ENCODE measurements at regions not wholly inside any gene's neighbourhood (a gene's known extent, or its start where the extent isn't known, plus 50 kb on each side); places are given as distances from the start of the nearest gene placed in this dataset.
"Not testable (repeated sequence)": the region's sequence is repeated elsewhere in the genome, so short reads cannot be mapped to it uniquely, and the experiment has no call there.

DNA sequence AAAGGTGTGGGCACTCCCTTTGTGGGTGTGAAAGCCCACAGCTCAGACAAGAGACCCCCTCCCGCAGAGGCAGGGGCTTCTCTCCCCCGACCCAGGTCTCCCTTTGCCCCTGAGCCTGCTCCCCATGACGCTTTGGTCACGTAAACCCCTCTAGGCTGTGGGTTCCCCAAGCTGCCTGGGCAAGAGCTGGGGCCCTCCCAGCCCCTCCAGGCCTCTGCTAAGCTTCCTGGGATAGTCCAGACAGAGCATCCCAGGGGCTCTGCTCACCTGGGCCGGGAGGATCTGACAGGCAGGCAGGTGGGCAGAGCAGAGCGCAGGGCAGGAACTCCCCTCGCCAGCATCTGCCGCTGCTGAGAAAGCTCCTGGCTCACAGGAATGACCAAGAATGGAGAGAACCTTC, 177.3 kb downstream of the BANP start:
- Histone ChIP-seq H3K4me3 (ENCODE audit: low read length) (no peak overlapping the region), H3K27me3 (ENCODE audit: insufficient read depth, low read length, poor library complexity) (no peaks in the 10 kb centered on the region), H3K4ac (ENCODE audit: low read depth, low read length) (no peak overlapping the region), H2BK120ac (ENCODE audit: low read depth, low read length) (no peak overlapping the region), H3K56ac (ENCODE audit: low read length) (no peak overlapping the region), H2AK5ac (ENCODE audit: low read length) (no peak overlapping the region), H3K27ac (ENCODE audit: low read depth, low read length) (no peak overlapping the region), H3K4me1 (ENCODE audit: control insufficient read depth, low read depth, low read length) (no peaks in the 10 kb centered on the region), H3K18ac (ENCODE audit: low read length) (no peak overlapping the region), H3K23ac (ENCODE audit: low read length) (no peak overlapping the region), H4K8ac (ENCODE audit: low read depth, low read length) (no peak overlapping the region), H3K4me2 (ENCODE audit: low read length) (no peak overlapping the region), H2BK15ac (replicated peaks; ENCODE audit: low read depth) (no peak overlapping the region), H3K79me1 (ENCODE audit: low read length) (no peaks in the 10 kb centered on the region), H4K5ac (ENCODE audit: low read length) (no peak overlapping the region), H3K9ac (ENCODE audit: low read length) (no peak overlapping the region), H2BK5ac (ENCODE audit: low read length) (no peak overlapping the region), H3K36me3 (ENCODE audit: control insufficient read depth, insufficient read depth, low read length) (no peaks in the 10 kb centered on the region), H3K79me2 (ENCODE audit: control insufficient read depth, insufficient read depth, low read length) (no peaks in the 10 kb centered on the region)
- WGBS (ENCODE audit: extremely low coverage, insufficient coverage, low lambda C conversion rate), result no CpG with 5 or more reads among the region's 8 CpGs
- DNase-seq, result no peak

DNA sequence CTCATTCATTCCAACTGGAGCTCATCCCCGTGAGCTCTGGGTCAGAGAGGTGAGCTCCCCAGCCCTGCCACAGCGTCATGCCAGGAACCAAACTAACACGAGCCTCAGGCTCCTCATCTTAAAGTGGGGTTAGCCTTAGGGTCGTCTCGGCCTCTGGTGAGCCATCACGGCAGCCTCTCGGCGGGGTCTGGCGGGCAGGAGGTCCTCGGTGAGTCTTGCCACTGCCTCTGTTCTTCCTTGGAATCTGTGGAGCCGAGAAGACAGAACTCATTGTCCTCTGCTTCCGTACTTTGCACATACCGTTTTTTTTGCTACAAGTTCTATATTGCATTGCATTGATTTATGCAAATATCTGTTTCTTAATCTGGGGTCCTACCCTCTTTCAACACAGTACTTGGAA, 177.9 kb downstream of the BANP start:
- not testable (repeated sequence) for H4K8ac ChIP-seq (ENCODE audit: low read depth, low read length); DNase-seq; H4K5ac ChIP-seq (ENCODE audit: low read length); H3K27ac ChIP-seq (ENCODE audit: low read depth, low read length); H2BK5ac ChIP-seq (ENCODE audit: low read length); H3K36me3 ChIP-seq (ENCODE audit: control insufficient read depth, insufficient read depth, low read length); H2BK15ac ChIP-seq (replicated peaks; ENCODE audit: low read depth); H3K56ac ChIP-seq (ENCODE audit: low read length); H3K4ac ChIP-seq (ENCODE audit: low read depth, low read length); H3K79me1 ChIP-seq (ENCODE audit: low read length); H3K4me3 ChIP-seq (ENCODE audit: low read length); H3K4me1 ChIP-seq (ENCODE audit: control insufficient read depth, low read depth, low read length); H3K23ac ChIP-seq (ENCODE audit: low read length); H3K27me3 ChIP-seq (ENCODE audit: insufficient read depth, low read length, poor library complexity); H2AK5ac ChIP-seq (ENCODE audit: low read length); H3K9ac ChIP-seq (ENCODE audit: low read length); H3K79me2 ChIP-seq (ENCODE audit: control insufficient read depth, insufficient read depth, low read length); H3K18ac ChIP-seq (ENCODE audit: low read length); H3K4me2 ChIP-seq (ENCODE audit: low read length); H2BK120ac ChIP-seq (ENCODE audit: low read depth, low read length)
- no CpG with 5 or more reads among the region's 13 CpGs for WGBS (ENCODE audit: extremely low coverage, insufficient coverage, low lambda C conversion rate)

DNA sequence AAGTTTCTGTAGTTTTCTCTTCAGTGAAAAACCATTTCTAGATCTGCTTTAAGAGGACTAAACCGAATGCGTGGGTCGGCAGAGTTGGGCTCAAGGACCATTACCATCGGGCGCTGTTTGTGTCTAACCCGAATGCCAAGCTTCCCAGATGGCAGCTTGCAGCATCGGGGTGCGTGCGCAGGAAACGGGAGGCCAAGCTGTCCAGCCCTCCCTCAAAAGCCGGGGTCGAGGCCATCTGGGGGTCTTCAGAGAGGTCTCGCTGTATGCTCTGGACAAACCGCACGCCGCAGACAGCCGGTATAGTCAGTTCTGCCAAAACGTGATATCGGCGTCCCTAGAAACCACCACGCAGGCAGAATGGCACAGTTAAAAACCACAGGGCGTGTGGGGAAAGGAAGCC, 178.8 kb downstream of the BANP start:
- Histone ChIP-seq H4K5ac (ENCODE audit: low read length) (no peak overlapping the region), H3K9ac (ENCODE audit: low read length) (no peak overlapping the region), H3K56ac (ENCODE audit: low read length) (no peak overlapping the region), H2BK5ac (ENCODE audit: low read length) (no peak overlapping the region), H3K4me1 (ENCODE audit: control insufficient read depth, low read depth, low read length) (no peaks in the 10 kb centered on the region), H3K27me3 (ENCODE audit: insufficient read depth, low read length, poor library complexity) (no peaks in the 10 kb centered on the region), H3K4me3 (ENCODE audit: low read length) (no peak overlapping the region), H3K4me2 (ENCODE audit: low read length) (no peak overlapping the region), H3K18ac (ENCODE audit: low read length) (no peak overlapping the region), H3K36me3 (ENCODE audit: control insufficient read depth, insufficient read depth, low read length) (no peaks in the 10 kb centered on the region), H2AK5ac (ENCODE audit: low read length) (no peak overlapping the region), H2BK120ac (ENCODE audit: low read depth, low read length) (no peak overlapping the region), H3K79me1 (ENCODE audit: low read length) (no peaks in the 10 kb centered on the region), H2BK15ac (replicated peaks; ENCODE audit: low read depth) (no peak overlapping the region), H3K23ac (ENCODE audit: low read length) (no peak overlapping the region), H3K4ac (ENCODE audit: low read depth, low read length) (no peak overlapping the region), H4K8ac (ENCODE audit: low read depth, low read length) (no peak overlapping the region), H3K79me2 (ENCODE audit: control insufficient read depth, insufficient read depth, low read length) (no peaks in the 10 kb centered on the region), H3K27ac (ENCODE audit: low read depth, low read length) (no peak overlapping the region)
- no peak for DNase-seq
- WGBS (ENCODE audit: extremely low coverage, insufficient coverage, low lambda C conversion rate), result no CpG with 5 or more reads among the region's 22 CpGs

DNA sequence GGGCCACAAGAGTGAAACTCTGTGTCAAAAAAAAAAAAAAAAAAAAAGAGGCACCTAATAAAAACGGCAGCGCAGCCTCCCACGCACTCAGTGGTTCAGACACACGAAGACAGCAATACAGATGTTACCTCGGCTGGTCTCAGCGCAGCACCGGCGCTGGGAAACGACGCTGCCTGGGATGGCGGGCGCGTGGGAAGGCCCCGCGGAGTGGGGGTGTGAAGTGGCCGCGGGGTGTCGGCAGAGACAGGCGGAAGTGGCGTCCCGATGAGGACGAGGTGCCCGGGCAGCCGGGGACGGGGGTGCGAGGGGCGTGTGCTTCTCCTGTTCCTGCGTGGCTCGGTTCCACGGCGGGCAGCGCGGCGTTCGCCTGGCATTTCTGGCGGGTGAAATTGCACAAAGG, 179.4 kb downstream of the BANP start:
- no CpG with 5 or more reads among the region's 36 CpGs for WGBS (ENCODE audit: extremely low coverage, insufficient coverage, low lambda C conversion rate)
- Histone ChIP-seq H2AK5ac (ENCODE audit: low read length) (no peak overlapping the region), H2BK5ac (ENCODE audit: low read length) (no peak overlapping the region), H3K4ac (ENCODE audit: low read depth, low read length) (no peak overlapping the region), H3K79me1 (ENCODE audit: low read length) (no peaks in the 10 kb centered on the region), H3K9ac (ENCODE audit: low read length) (no peak overlapping the region), H3K4me2 (ENCODE audit: low read length) (no peak overlapping the region), H3K27me3 (ENCODE audit: insufficient read depth, low read length, poor library complexity) (no peaks in the 10 kb centered on the region), H3K23ac (ENCODE audit: low read length) (no peak overlapping the region), H3K18ac (ENCODE audit: low read length) (no peak overlapping the region), H3K4me3 (ENCODE audit: low read length) (no peak overlapping the region), H4K8ac (ENCODE audit: low read depth, low read length) (no peak overlapping the region), H2BK15ac (replicated peaks; ENCODE audit: low read depth) (no peak overlapping the region), H4K5ac (ENCODE audit: low read length) (no peak overlapping the region), H2BK120ac (ENCODE audit: low read depth, low read length) (no peak overlapping the region), H3K4me1 (ENCODE audit: control insufficient read depth, low read depth, low read length) (no peaks in the 10 kb centered on the region), H3K79me2 (ENCODE audit: control insufficient read depth, insufficient read depth, low read length) (no peaks in the 10 kb centered on the region), H3K27ac (ENCODE audit: low read depth, low read length) (no peak overlapping the region), H3K56ac (ENCODE audit: low read length) (no peak overlapping the region), H3K36me3 (ENCODE audit: control insufficient read depth, insufficient read depth, low read length) (no peaks in the 10 kb centered on the region)
- DNase-seq, result no peak

DNA sequence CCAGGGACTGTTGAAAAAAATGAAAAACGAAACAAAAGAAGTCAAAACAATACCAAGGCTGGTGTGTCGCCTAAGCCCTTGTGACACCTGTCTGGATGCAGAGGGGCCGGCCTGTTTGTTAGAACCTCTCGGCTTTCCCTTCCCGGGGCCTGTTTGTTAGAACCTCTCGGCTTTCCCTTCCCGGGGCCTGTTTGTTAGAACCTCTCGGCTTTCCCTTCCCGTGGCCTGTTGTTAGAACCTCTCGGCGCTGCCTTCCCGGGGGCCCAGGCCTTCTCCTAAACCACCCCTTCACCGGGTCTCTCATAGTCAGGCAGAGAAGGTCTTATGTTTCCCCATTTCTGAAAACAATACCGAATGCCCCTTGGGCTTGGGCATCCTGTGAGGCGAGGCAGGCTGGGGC, 180.0 kb downstream of the BANP start:
- H3K27ac ChIP-seq (ENCODE audit: low read depth, low read length), result no peak overlapping the region
- no peak overlapping the region for H3K4ac ChIP-seq (ENCODE audit: low read depth, low read length)
- H3K36me3 ChIP-seq (ENCODE audit: control insufficient read depth, insufficient read depth, low read length), result no peaks in the 10 kb centered on the region
- H4K8ac ChIP-seq (ENCODE audit: low read depth, low read length), result no peak overlapping the region
- H3K4me1 ChIP-seq (ENCODE audit: control insufficient read depth, low read depth, low read length), result no peaks in the 10 kb centered on the region
- H3K4me3 ChIP-seq (ENCODE audit: low read length), result no peak overlapping the region
- H3K79me2 ChIP-seq (ENCODE audit: control insufficient read depth, insufficient read depth, low read length), result no peaks in the 10 kb centered on the region
- H3K9ac ChIP-seq (ENCODE audit: low read length), result no peak overlapping the region
- H3K23ac ChIP-seq (ENCODE audit: low read length), result no peak overlapping the region
- no peak overlapping the region for H3K4me2 ChIP-seq (ENCODE audit: low read length)
- no CpG with 5 or more reads among the region's 15 CpGs for WGBS (ENCODE audit: extremely low coverage, insufficient coverage, low lambda C conversion rate)
- H3K18ac ChIP-seq (ENCODE audit: low read length), result no peak overlapping the region
- no peak overlapping the region for H3K56ac ChIP-seq (ENCODE audit: low read length)
- no peak overlapping the region for H2BK5ac ChIP-seq (ENCODE audit: low read length)
- no peak for DNase-seq
- no peak overlapping the region for H2BK120ac ChIP-seq (ENCODE audit: low read depth, low read length)
- H2BK15ac ChIP-seq (replicated peaks; ENCODE audit: low read depth), result no peak overlapping the region
- H3K27me3 ChIP-seq (ENCODE audit: insufficient read depth, low read length, poor library complexity), result no peaks in the 10 kb centered on the region
- H4K5ac ChIP-seq (ENCODE audit: low read length), result no peak overlapping the region
- H2AK5ac ChIP-seq (ENCODE audit: low read length), result no peak overlapping the region
- H3K79me1 ChIP-seq (ENCODE audit: low read length), result no peaks in the 10 kb centered on the region

DNA sequence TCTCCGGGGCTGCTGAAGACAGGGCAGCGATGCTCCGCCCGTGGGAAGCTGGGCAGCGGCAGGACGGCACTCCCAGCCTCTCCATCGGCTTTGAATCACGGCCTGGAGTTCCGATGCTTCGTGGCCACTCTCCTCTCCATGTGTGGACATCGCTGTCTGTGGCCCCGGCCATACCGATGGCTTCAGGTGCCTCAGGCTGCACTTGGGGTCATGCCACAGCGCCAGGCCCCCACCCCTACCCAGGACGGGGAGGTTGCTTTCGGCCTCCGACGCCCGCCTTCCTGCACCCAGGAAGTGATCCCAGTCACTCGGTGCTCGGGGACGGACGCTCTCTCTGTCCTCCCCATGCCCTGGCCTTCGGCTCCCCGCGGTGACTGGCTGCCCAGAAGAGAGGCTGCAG, 180.7 kb downstream of the BANP start:
- no peak overlapping the region for H2BK120ac ChIP-seq (ENCODE audit: low read depth, low read length)
- DNase-seq, result no peak

More for the DNA sequence above, 180.7 kb downstream of the BANP start:
- Histone ChIP-seq H3K27me3 (ENCODE audit: insufficient read depth, low read length, poor library complexity) (no peaks in the 10 kb centered on the region), H3K36me3 (ENCODE audit: control insufficient read depth, insufficient read depth, low read length) (no peaks in the 10 kb centered on the region), H3K4me1 (ENCODE audit: control insufficient read depth, low read depth, low read length) (no peaks in the 10 kb centered on the region), H3K27ac (ENCODE audit: low read depth, low read length) (no peak overlapping the region), H3K4ac (ENCODE audit: low read depth, low read length) (no peak overlapping the region), H3K4me3 (ENCODE audit: low read length) (no peak overlapping the region), H2BK15ac (replicated peaks; ENCODE audit: low read depth) (no peak overlapping the region), H3K18ac (ENCODE audit: low read length) (no peak overlapping the region), H3K79me1 (ENCODE audit: low read length) (no peaks in the 10 kb centered on the region), H3K23ac (ENCODE audit: low read length) (no peak overlapping the region), H3K79me2 (ENCODE audit: control insufficient read depth, insufficient read depth, low read length) (no peaks in the 10 kb centered on the region), H4K8ac (ENCODE audit: low read depth, low read length) (no peak overlapping the region), H3K56ac (ENCODE audit: low read length) (no peak overlapping the region), H3K4me2 (ENCODE audit: low read length) (no peak overlapping the region), H4K5ac (ENCODE audit: low read length) (no peak overlapping the region), H2AK5ac (ENCODE audit: low read length) (no peak overlapping the region), H3K9ac (ENCODE audit: low read length) (no peak overlapping the region), H2BK5ac (ENCODE audit: low read length) (no peak overlapping the region)
- WGBS (ENCODE audit: extremely low coverage, insufficient coverage, low lambda C conversion rate), result no CpG with 5 or more reads among the region's 26 CpGs
